Chondrocyte (in vitro differentiated cells): ENCODE measurements at regions not wholly inside any gene's neighbourhood (a gene's known extent, or its start where the extent isn't known, plus 50 kb on each side); places are given as distances from the start of the nearest gene placed in this dataset.
A peak's percentile ranks its signal among the peaks of the same experiment; 100 is the strongest.

Experiments
- DNase-seq: peaks from one replicate; pipeline ENCODE4 v3.0.0; 2021; ENCODE audit warnings: mixed read lengths, low spot score
- H3K27ac Mint-ChIP-seq: one replicate; pipeline ENCODE4 v1.8.0; 2021; ENCODE audit warnings: mild to moderate bottlenecking, moderate library complexity, mixed read lengths; ENCODE audit not compliant: unreplicated experiment
- H3K27me3 Mint-ChIP-seq: 2 replicates; pipeline ENCODE4 v1.8.0; 2021; ENCODE audit warnings: low read depth, mixed read lengths
- H3K36me3 Mint-ChIP-seq: 2 replicates; pipeline ENCODE4 v1.8.0; 2021; ENCODE audit warnings: low read depth, mixed read lengths
- H3K4me1 Mint-ChIP-seq: 2 replicates; pipeline ENCODE4 v1.8.0; 2021; ENCODE audit warnings: low read depth, mild to moderate bottlenecking, mixed read lengths
- H3K4me3 Mint-ChIP-seq: one replicate; pipeline ENCODE4 v1.8.0; 2021; ENCODE audit warnings: mild to moderate bottlenecking, moderate library complexity, mixed read lengths; ENCODE audit not compliant: unreplicated experiment
- H3K9me3 Mint-ChIP-seq: 2 replicates; pipeline ENCODE4 v1.8.0; 2021; ENCODE audit warnings: low read depth, mixed read lengths
- CTCF ChIP-seq: fragments of 200-600 bp; sonication (generic); IDR thresholded peaks from 2 replicates; pipeline ENCODE4 v1.5.0; 2021; ENCODE audit warnings: antibody characterized with exemption, mild to moderate bottlenecking, moderate library complexity

- H3K4me1 Mint-ChIP-seq: no peaks in the 10 kb centered on the region
- no peak overlapping the region for H3K4me3 Mint-ChIP-seq
- TF ChIP-seq CTCF: no peak
- no peaks in the 10 kb centered on the region for H3K9me3 Mint-ChIP-seq
- H3K36me3 Mint-ChIP-seq: no peaks in the 10 kb centered on the region
- no peak overlapping the region for H3K27ac Mint-ChIP-seq
- DNase-seq: no peak
- peaks cover 8% of the 10 kb centered on the region for H3K27me3 Mint-ChIP-seq
Observed at GRCh38 chr9:84412654-84413053, 72.1 kb upstream of the SLC28A3 start.

GRCh38 chr9:84413301-84413700, 72.7 kb upstream of the SLC28A3 start:
- no peak for DNase-seq
- no peak overlapping the region for H3K27ac Mint-ChIP-seq
- no peak for TF ChIP-seq CTCF
- H3K36me3 Mint-ChIP-seq: no peaks in the 10 kb centered on the region
- no peaks in the 10 kb centered on the region for H3K4me1 Mint-ChIP-seq
- H3K27me3 Mint-ChIP-seq: peaks cover 10% of the 10 kb centered on the region
- H3K9me3 Mint-ChIP-seq: no peaks in the 10 kb centered on the region
- no peak overlapping the region for H3K4me3 Mint-ChIP-seq

GRCh38 chr9:84419031-84419602, 78.6 kb upstream of the SLC28A3 start:
- H3K9me3 Mint-ChIP-seq: peaks cover 9% of the 10 kb centered on the region
- no peak overlapping the region for H3K4me3 Mint-ChIP-seq
- no peak overlapping the region for H3K27ac Mint-ChIP-seq
- peaks cover 4% of the 10 kb centered on the region for H3K36me3 Mint-ChIP-seq
- H3K4me1 Mint-ChIP-seq: no peaks in the 10 kb centered on the region
- peaks cover 14% of the 10 kb centered on the region for H3K27me3 Mint-ChIP-seq
- DNase-seq: no peak
- TF ChIP-seq CTCF: peak; percentile 51

GRCh38 chr9:84424931-84425330, 84.4 kb upstream of the SLC28A3 start:
- no peak overlapping the region for H3K4me3 Mint-ChIP-seq
- TF ChIP-seq CTCF: no peak
- DNase-seq: no peak
- H3K9me3 Mint-ChIP-seq: peaks cover 17% of the 10 kb centered on the region
- no peak overlapping the region for H3K27ac Mint-ChIP-seq
- no peaks in the 10 kb centered on the region for H3K4me1 Mint-ChIP-seq
- H3K27me3 Mint-ChIP-seq: peaks cover 6% of the 10 kb centered on the region
- peaks cover 4% of the 10 kb centered on the region for H3K36me3 Mint-ChIP-seq

GRCh38 chr9:84432746-84433145, 92.2 kb upstream of the SLC28A3 start:
- Mint-ChIP-seq H3K27ac (no peak overlapping the region), H3K9me3 (peaks cover 10% of the 10 kb centered on the region), H3K4me3 (no peak overlapping the region), H3K27me3 (peaks cover 4% of the 10 kb centered on the region), H3K36me3 (peaks cover 2% of the 10 kb centered on the region), H3K4me1 (no peaks in the 10 kb centered on the region)
- no peak for DNase-seq
- no peak for TF ChIP-seq CTCF
